Fibroblast of lung (primary cell): ENCODE measurements at regions not wholly inside any gene's neighbourhood (a gene's known extent, or its start where the extent isn't known, plus 50 kb on each side); places are given as distances from the start of the nearest gene placed in this dataset.

Experiments used
- DNase-seq, 2 donors: peaks; one replicate each; pipeline versions ENCODE4 v3.0.0 to v3.0.0-alpha.2; 2010; ENCODE audit warnings: low read depth in 2 of 2
- H2AFZ ChIP-seq: 2 replicates; pipeline ENCODE4 v1.5.1; 2012; ENCODE audit warnings: low read length, control low read depth, inconsistent platforms
- H3K27ac ChIP-seq: 2 replicates; pipeline ENCODE4 v1.5.1; 2011; ENCODE audit warnings: low read length, control low read depth; ENCODE audit not compliant: insufficient read depth
- H3K27me3 ChIP-seq: 2 replicates; pipeline ENCODE4 v1.5.1; 2011; ENCODE audit warnings: mild to moderate bottlenecking, low read length; ENCODE audit not compliant: control insufficient read depth, insufficient read depth
- H3K36me3 ChIP-seq: 2 replicates; pipeline ENCODE4 v1.5.1; 2011; ENCODE audit warnings: low read length; ENCODE audit not compliant: control insufficient read depth, insufficient read depth
- H3K4me1 ChIP-seq: 2 replicates; pipeline ENCODE4 v1.5.1; 2011; ENCODE audit warnings: low read length; ENCODE audit not compliant: control insufficient read depth, insufficient read depth; ENCODE audit errors: extremely low read depth
- H3K4me2 ChIP-seq: 2 replicates; pipeline ENCODE4 v1.5.1; 2011; ENCODE audit warnings: low read length, control low read depth; ENCODE audit not compliant: insufficient read depth; ENCODE audit errors: extremely low read depth
- H3K4me3 ChIP-seq, 4 experiments: fragments of 200-600 bp in 1 of 4; sonication (generic) in 1 of 4; replicated peaks in 1 of 4; 2 replicates each; pipeline ENCODE4 v1.5.1; 2011 to 2016; ENCODE audit warnings: low read length in 4 of 4, low read depth in 3 of 4, mild to moderate bottlenecking in 3 of 4, control low read depth in 2 of 4, inconsistent platforms in 1 of 4, mixed read lengths in 1 of 4; ENCODE audit not compliant: insufficient read depth in 1 of 4; ENCODE audit errors: control extremely low read depth in 1 of 4
- H3K79me2 ChIP-seq: 2 replicates; pipeline ENCODE4 v1.5.1; 2012; ENCODE audit warnings: mild to moderate bottlenecking, low read length, inconsistent platforms; ENCODE audit not compliant: control insufficient read depth, insufficient read depth
- H3K9ac ChIP-seq: 2 replicates; pipeline ENCODE4 v1.5.1; 2011; ENCODE audit warnings: mild to moderate bottlenecking, low read length, control low read depth; ENCODE audit not compliant: insufficient read depth
- H3K9me3 ChIP-seq: 2 replicates; pipeline ENCODE4 v1.5.1; 2012; ENCODE audit warnings: low read depth, low read length; ENCODE audit not compliant: control insufficient read depth, insufficient read depth
- H4K20me1 ChIP-seq: 2 replicates; pipeline ENCODE4 v1.5.1; 2011; ENCODE audit warnings: low read length; ENCODE audit not compliant: control insufficient read depth, insufficient read depth; ENCODE audit errors: extremely low read depth
- CTCF ChIP-seq, 2 donors: IDR thresholded peaks in 1 of 2; conservative IDR thresholded peaks in 1 of 2; 1 replicate in 1 of 2; 2 replicates in 1 of 2; pipeline ENCODE4 v1.5.1; 2011 to 2012; ENCODE audit warnings: low read length in 2 of 2, control low read depth in 1 of 2, inconsistent platforms in 1 of 2, low read depth in 1 of 2, mild to moderate bottlenecking in 1 of 2
- EZH2 ChIP-seq: IDR thresholded peaks from 2 replicates; pipeline ENCODE4 v1.5.1; 2012; ENCODE audit warnings: low read length, control low read depth, mild to moderate bottlenecking; ENCODE audit errors: missing control alignments

GRCh38 chr12:79534029-79534867, 156.5 kb downstream of the PAWR start:
- Histone ChIP-seq H2AFZ (no peak overlapping the region), H3K4me2 (no peak overlapping the region), H3K9ac (no peak overlapping the region), H3K4me3 (no peak overlapping the region), H3K4me1 (no peaks in the 10 kb centered on the region), H3K79me2 (no peaks in the 10 kb centered on the region), H4K20me1 (no peaks in the 10 kb centered on the region), H3K27ac (no peak overlapping the region), H3K27me3 (no peaks in the 10 kb centered on the region), H3K36me3 (no peaks in the 10 kb centered on the region), H3K9me3 (no peaks in the 10 kb centered on the region)
- DNase-seq = peak in 1 of 2 donors; percentile 77
- TF ChIP-seq CTCF (conservative IDR thresholded peaks at IDR 0.05 in 1 of 2, IDR thresholded peaks at IDR 0.05 in 1 of 2; ENCODE audit: low read depth in 1 of 2, low read length in 2 of 2) = no peak
- TF ChIP-seq EZH2 = no peak

- H3K4me1 ChIP-seq = no peaks in the 10 kb centered on the region
- TF ChIP-seq EZH2 = no peak
- TF ChIP-seq CTCF (conservative IDR thresholded peaks at IDR 0.05 in 1 of 2, IDR thresholded peaks at IDR 0.05 in 1 of 2; ENCODE audit: low read depth in 1 of 2, low read length in 2 of 2) = no peak
- H2AFZ ChIP-seq = no peak overlapping the region
- no peaks in the 10 kb centered on the region for H3K79me2 ChIP-seq
- no peaks in the 10 kb centered on the region for H3K9me3 ChIP-seq
- no peaks in the 10 kb centered on the region for H3K36me3 ChIP-seq
- H3K4me2 ChIP-seq = no peak overlapping the region
- H3K27ac ChIP-seq = no peak overlapping the region
- DNase-seq = peak in 1 of 2 donors; percentile 67
- H3K27me3 ChIP-seq = no peaks in the 10 kb centered on the region
- H3K9ac ChIP-seq = no peak overlapping the region
- H3K4me3 ChIP-seq = no peak overlapping the region
- H4K20me1 ChIP-seq = no peaks in the 10 kb centered on the region
Observed at GRCh38 chr12:79532907-79533288, 157.9 kb downstream of the PAWR start.

GRCh38 chr12:79531518-79531917, 159.2 kb downstream of the PAWR start:
- TF ChIP-seq CTCF (conservative IDR thresholded peaks at IDR 0.05 in 1 of 2, IDR thresholded peaks at IDR 0.05 in 1 of 2; ENCODE audit: low read depth in 1 of 2, low read length in 2 of 2) = no peak
- no peak for TF ChIP-seq EZH2
- Histone ChIP-seq H4K20me1 (no peaks in the 10 kb centered on the region), H3K79me2 (no peaks in the 10 kb centered on the region), H3K4me2 (no peak overlapping the region), H3K9me3 (no peaks in the 10 kb centered on the region), H2AFZ (no peak overlapping the region), H3K27me3 (no peaks in the 10 kb centered on the region), H3K9ac (no peak overlapping the region), H3K27ac (no peak overlapping the region), H3K4me3 (no peak overlapping the region), H3K36me3 (no peaks in the 10 kb centered on the region), H3K4me1 (no peaks in the 10 kb centered on the region)
- DNase-seq = peak in 1 of 2 donors; percentile 79
